ENCODE measurements at regions not wholly inside any gene's neighbourhood (a gene's known extent, or its start where the extent isn't known, plus 50 kb on each side); places are given as distances from the start of the nearest gene placed in this dataset.

- no peaks in the 10 kb centered on the region for H3K4me1 Mint-ChIP-seq
- no peak overlapping the region for H3K4me3 Mint-ChIP-seq
- H3K27me3 Mint-ChIP-seq = no peaks in the 10 kb centered on the region
- H3K9me3 Mint-ChIP-seq = peaks cover 25% of the 10 kb centered on the region
- H3K36me3 Mint-ChIP-seq (ENCODE audit: insufficient read depth) = no peaks in the 10 kb centered on the region
- DNase-seq (ENCODE audit: low spot score in 2 of 2) (no peak), ATAC-seq (replicated peaks; ENCODE audit: extremely low read depth, poor library complexity, severe bottlenecking) (no peak)
- no peak overlapping the region for H3K27ac Mint-ChIP-seq (ENCODE audit: low read depth)
Observed at GRCh38 chr17:70261170-70261569, 91.8 kb downstream of the KCNJ2 start.

GRCh38 chr17:70265471-70265870, 96.1 kb downstream of the KCNJ2 start:
- peaks cover 25% of the 10 kb centered on the region for H3K9me3 Mint-ChIP-seq
- DNase-seq (ENCODE audit: low spot score in 2 of 2) (no peak), ATAC-seq (replicated peaks; ENCODE audit: extremely low read depth, poor library complexity, severe bottlenecking) (no peak)
- no peaks in the 10 kb centered on the region for H3K27me3 Mint-ChIP-seq
- H3K36me3 Mint-ChIP-seq (ENCODE audit: insufficient read depth) = no peaks in the 10 kb centered on the region
- H3K4me3 Mint-ChIP-seq = no peak overlapping the region
- H3K4me1 Mint-ChIP-seq = no peaks in the 10 kb centered on the region
- no peak overlapping the region for H3K27ac Mint-ChIP-seq (ENCODE audit: low read depth)

- Mint-ChIP-seq H3K36me3 (ENCODE audit: insufficient read depth) (no peaks in the 10 kb centered on the region), H3K9me3 (peaks cover 17% of the 10 kb centered on the region), H3K4me3 (no peak overlapping the region), H3K27ac (ENCODE audit: low read depth) (no peak overlapping the region), H3K27me3 (no peaks in the 10 kb centered on the region), H3K4me1 (no peaks in the 10 kb centered on the region)
- DNase-seq (ENCODE audit: low spot score in 2 of 2) (no peak), ATAC-seq (replicated peaks; ENCODE audit: extremely low read depth, poor library complexity, severe bottlenecking) (no peak)
Observed at GRCh38 chr17:70266394-70266793, 97.1 kb downstream of the KCNJ2 start.

GRCh38 chr17:70268383-70268782, 99.1 kb downstream of the KCNJ2 start:
- Mint-ChIP-seq H3K36me3 (ENCODE audit: insufficient read depth) (no peaks in the 10 kb centered on the region), H3K4me3 (no peak overlapping the region), H3K27ac (ENCODE audit: low read depth) (no peak overlapping the region), H3K27me3 (no peaks in the 10 kb centered on the region), H3K9me3 (peaks cover 12% of the 10 kb centered on the region), H3K4me1 (no peaks in the 10 kb centered on the region)
- ATAC-seq (replicated peaks; ENCODE audit: extremely low read depth, poor library complexity, severe bottlenecking) (no peak), DNase-seq (ENCODE audit: low spot score in 2 of 2) (no peak)

- DNase-seq (ENCODE audit: low spot score in 2 of 2) = no peak
Observed at GRCh38 chr17:70270554-70270953, 101.2 kb downstream of the KCNJ2 start.

GRCh38 chr17:70271200-70271599, 101.9 kb downstream of the KCNJ2 start:
- no peak overlapping the region for H3K4me3 Mint-ChIP-seq
- no peaks in the 10 kb centered on the region for H3K4me1 Mint-ChIP-seq
- ATAC-seq (replicated peaks; ENCODE audit: extremely low read depth, poor library complexity, severe bottlenecking) = no peak
- no peaks in the 10 kb centered on the region for H3K9me3 Mint-ChIP-seq
- no peaks in the 10 kb centered on the region for H3K36me3 Mint-ChIP-seq (ENCODE audit: insufficient read depth)
- no peaks in the 10 kb centered on the region for H3K27me3 Mint-ChIP-seq
- no peak for DNase-seq (ENCODE audit: low spot score in 2 of 2)
- no peak overlapping the region for H3K27ac Mint-ChIP-seq (ENCODE audit: low read depth)

More at GRCh38 chr17:70270554-70270953, 101.2 kb downstream of the KCNJ2 start:
- Mint-ChIP-seq H3K36me3 (ENCODE audit: insufficient read depth) (no peaks in the 10 kb centered on the region), H3K27ac (ENCODE audit: low read depth) (no peak overlapping the region), H3K27me3 (no peaks in the 10 kb centered on the region), H3K4me1 (no peaks in the 10 kb centered on the region), H3K9me3 (no peaks in the 10 kb centered on the region), H3K4me3 (no peak overlapping the region)
- no peak for ATAC-seq (replicated peaks; ENCODE audit: extremely low read depth, poor library complexity, severe bottlenecking)

- H3K36me3 Mint-ChIP-seq (ENCODE audit: insufficient read depth) = no peaks in the 10 kb centered on the region
- H3K4me1 Mint-ChIP-seq = no peaks in the 10 kb centered on the region
- no peak overlapping the region for H3K27ac Mint-ChIP-seq (ENCODE audit: low read depth)
- no peaks in the 10 kb centered on the region for H3K27me3 Mint-ChIP-seq
- no peaks in the 10 kb centered on the region for H3K9me3 Mint-ChIP-seq
- H3K4me3 Mint-ChIP-seq = no peak overlapping the region
- no peak for DNase-seq (ENCODE audit: low spot score in 2 of 2)
- no peak for ATAC-seq (replicated peaks; ENCODE audit: extremely low read depth, poor library complexity, severe bottlenecking)
Observed at GRCh38 chr17:70271672-70272071, 102.3 kb downstream of the KCNJ2 start.

- no peak for DNase-seq (ENCODE audit: low spot score in 2 of 2)
- Mint-ChIP-seq H3K36me3 (ENCODE audit: insufficient read depth) (no peaks in the 10 kb centered on the region), H3K4me3 (no peak overlapping the region), H3K4me1 (no peaks in the 10 kb centered on the region), H3K9me3 (peaks cover 5% of the 10 kb centered on the region), H3K27me3 (no peaks in the 10 kb centered on the region), H3K27ac (ENCODE audit: low read depth) (no peak overlapping the region)
- no peak for ATAC-seq (replicated peaks; ENCODE audit: extremely low read depth, poor library complexity, severe bottlenecking)
Observed at GRCh38 chr17:70274255-70274654, 104.9 kb downstream of the KCNJ2 start.

GRCh38 chr17:70276906-70277305, 107.6 kb downstream of the KCNJ2 start:
- Mint-ChIP-seq H3K9me3 (peaks cover 5% of the 10 kb centered on the region), H3K27me3 (no peaks in the 10 kb centered on the region)

GRCh38 chr17:70278844-70279462, 109.6 kb downstream of the KCNJ2 start:
- no peak overlapping the region for H3K27ac Mint-ChIP-seq (ENCODE audit: low read depth)
- H3K4me3 Mint-ChIP-seq = no peak overlapping the region
- peaks cover 11% of the 10 kb centered on the region for H3K9me3 Mint-ChIP-seq

More at GRCh38 chr17:70276906-70277305, 107.6 kb downstream of the KCNJ2 start:
- H3K27ac Mint-ChIP-seq (ENCODE audit: low read depth) = no peak overlapping the region
- DNase-seq (ENCODE audit: low spot score in 2 of 2) (no peak), ATAC-seq (replicated peaks; ENCODE audit: extremely low read depth, poor library complexity, severe bottlenecking) (no peak)
- no peaks in the 10 kb centered on the region for H3K36me3 Mint-ChIP-seq (ENCODE audit: insufficient read depth)
- H3K4me3 Mint-ChIP-seq = no peak overlapping the region
- no peaks in the 10 kb centered on the region for H3K4me1 Mint-ChIP-seq

GRCh38 chr17:70286391-70286790, 117.1 kb downstream of the KCNJ2 start:
- ATAC-seq (replicated peaks; ENCODE audit: extremely low read depth, poor library complexity, severe bottlenecking) (no peak), DNase-seq (ENCODE audit: low spot score in 2 of 2) (no peak)
- Mint-ChIP-seq H3K9me3 (peaks cover 15% of the 10 kb centered on the region), H3K36me3 (ENCODE audit: insufficient read depth) (no peaks in the 10 kb centered on the region), H3K4me3 (no peak overlapping the region), H3K4me1 (no peaks in the 10 kb centered on the region), H3K27me3 (no peaks in the 10 kb centered on the region), H3K27ac (ENCODE audit: low read depth) (no peak overlapping the region)

More at GRCh38 chr17:70278844-70279462, 109.6 kb downstream of the KCNJ2 start:
- ATAC-seq (replicated peaks; ENCODE audit: extremely low read depth, poor library complexity, severe bottlenecking) (no peak), DNase-seq (ENCODE audit: low spot score in 2 of 2) (no peak)
- no peaks in the 10 kb centered on the region for H3K4me1 Mint-ChIP-seq
- no peaks in the 10 kb centered on the region for H3K36me3 Mint-ChIP-seq (ENCODE audit: insufficient read depth)
- H3K27me3 Mint-ChIP-seq = no peaks in the 10 kb centered on the region

- H3K9me3 Mint-ChIP-seq = peaks cover 10% of the 10 kb centered on the region
- no peaks in the 10 kb centered on the region for H3K36me3 Mint-ChIP-seq (ENCODE audit: insufficient read depth)
- H3K4me1 Mint-ChIP-seq = no peaks in the 10 kb centered on the region
- no peaks in the 10 kb centered on the region for H3K27me3 Mint-ChIP-seq
- no peak for DNase-seq (ENCODE audit: low spot score in 2 of 2)
- no peak overlapping the region for H3K27ac Mint-ChIP-seq (ENCODE audit: low read depth)
- ATAC-seq (replicated peaks; ENCODE audit: extremely low read depth, poor library complexity, severe bottlenecking) = no peak
- no peak overlapping the region for H3K4me3 Mint-ChIP-seq
Observed at GRCh38 chr17:70288540-70289290, 119.4 kb downstream of the KCNJ2 start.

- Mint-ChIP-seq H3K9me3 (no peaks in the 10 kb centered on the region), H3K27me3 (no peaks in the 10 kb centered on the region), H3K4me3 (no peak overlapping the region), H3K36me3 (ENCODE audit: insufficient read depth) (no peaks in the 10 kb centered on the region), H3K4me1 (no peaks in the 10 kb centered on the region), H3K27ac (ENCODE audit: low read depth) (no peak overlapping the region)
- no peak for DNase-seq (ENCODE audit: low spot score in 2 of 2)
- ATAC-seq (replicated peaks; ENCODE audit: extremely low read depth, poor library complexity, severe bottlenecking) = no peak
Observed at GRCh38 chr17:70290770-70291169, 121.4 kb downstream of the KCNJ2 start.
